Vagina (tissue), 2 donors: ENCODE measurements at regions not wholly inside any gene's neighbourhood (a gene's known extent, or its start where the extent isn't known, plus 50 kb on each side); places are given as distances from the start of the nearest gene placed in this dataset.
"Not testable (repeated sequence)": the region's sequence is repeated elsewhere in the genome, so short reads cannot be mapped to it uniquely, and the experiment has no call there.

ENCODE experiments used
- DNase-seq, 2 donors: peaks; one replicate each; pipeline ENCODE4 v3.0.0-alpha.2; 2017; ENCODE audit errors: extremely low spot score in 2 of 2
- H3K27ac ChIP-seq: fragments of 200-600 bp; sonication (generic); one replicate; pipeline ENCODE4 v1.5.1; 2019
- H3K27me3 ChIP-seq: fragments of 200-600 bp; sonication (generic); one replicate; pipeline ENCODE4 v1.5.1; 2019
- H3K36me3 ChIP-seq, 2 donors: fragments of 200-600 bp; sonication (generic); one replicate each; pipeline ENCODE4 v1.5.1; 2017 to 2019
- H3K4me1 ChIP-seq: fragments of 200-600 bp; sonication (generic); one replicate; pipeline ENCODE4 v1.5.1; 2019
- H3K4me3 ChIP-seq, 2 donors: fragments of 200-600 bp; sonication (generic); 1 replicate in 1 of 2; 2 replicates in 1 of 2; pipeline ENCODE4 v1.5.1; 2016 to 2019
- H3K9me3 ChIP-seq: fragments of 200-600 bp; sonication (generic); one replicate; pipeline ENCODE4 v1.5.1; 2019
- CTCF ChIP-seq, 3 experiments: fragments of 450-650 bp in 2 of 3; fragments of 200-600 bp in 1 of 3; sonication (generic) in 1 of 3; IDR thresholded peaks; one replicate each; pipeline ENCODE4 v1.5.1; 2017 to 2019; ENCODE audit warnings: antibody characterized with exemption in 3 of 3, mild to moderate bottlenecking in 2 of 3, moderate library complexity in 2 of 3
- POLR2A ChIP-seq, 2 donors: fragments of 450-650 bp; IDR thresholded peaks; one replicate each; pipeline ENCODE4 v1.6.1; 2017; ENCODE audit warnings: antibody characterized with exemption in 2 of 2, mild to moderate bottlenecking in 2 of 2, moderate library complexity in 2 of 2
- POLR2AphosphoS5 ChIP-seq, 2 donors: sonication (generic); formaldehyde crosslinking; IDR thresholded peaks; one replicate each; pipeline ENCODE4 v1.9.0; 2017; ENCODE audit warnings: antibody characterized with exemption in 2 of 2, mild to moderate bottlenecking in 2 of 2, low read depth in 1 of 2; ENCODE audit not compliant: insufficient read depth in 1 of 2
- intact Hi-C: fragments of 100-400 bp; cut with DNase I; formaldehyde crosslinking; loops from one replicate; pipeline ENCODE4 v1.15.1; 2023

DNA sequence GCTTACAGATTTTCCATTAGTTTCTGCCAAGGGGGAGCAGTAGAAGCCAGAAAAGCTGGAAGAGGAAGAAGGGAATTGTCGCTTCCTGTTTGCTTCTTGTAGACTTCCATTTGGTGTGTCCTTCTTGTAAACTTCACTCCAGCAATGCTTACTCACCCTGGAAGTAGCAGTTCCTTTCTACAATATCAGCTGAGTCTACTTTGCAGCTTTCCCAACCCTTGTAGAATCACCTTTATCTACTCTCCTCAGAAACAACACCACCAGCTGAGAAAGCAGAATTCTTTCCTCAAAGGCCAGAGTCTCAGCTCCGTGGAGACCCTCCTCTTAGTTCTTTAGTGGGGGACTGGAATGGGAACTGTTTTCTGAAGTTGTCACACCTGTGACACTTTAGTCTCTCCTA, 1136.7 kb upstream of the TMPRSS15 start:
- TF ChIP-seq CTCF (IDR thresholded peaks at IDR 0.05) = no peak
- TF ChIP-seq POLR2A (IDR thresholded peaks at IDR 0.05) = no peak
- TF ChIP-seq POLR2AphosphoS5 (IDR thresholded peaks at IDR 0.05; ENCODE audit: insufficient read depth in 1 of 2, low read depth in 1 of 2) = no peak
- Histone ChIP-seq H3K27me3 (no peaks in the 10 kb centered on the region), H3K4me3 (no peak overlapping the region), H3K36me3 (no peaks in the 10 kb centered on the region), H3K4me1 (no peaks in the 10 kb centered on the region), H3K9me3 (no peaks in the 10 kb centered on the region), H3K27ac (no peak overlapping the region)
- no peak for DNase-seq
- intact Hi-C loops = no loop called here

- H3K4me3 ChIP-seq = no peak overlapping the region
- no peaks in the 10 kb centered on the region for H3K27me3 ChIP-seq
- TF ChIP-seq CTCF (IDR thresholded peaks at IDR 0.05) (no peak), POLR2A (IDR thresholded peaks at IDR 0.05) (no peak), POLR2AphosphoS5 (IDR thresholded peaks at IDR 0.05; ENCODE audit: insufficient read depth in 1 of 2, low read depth in 1 of 2) (no peak)
- DNase-seq = no peak
- intact Hi-C loops = no loop called here
- H3K4me1 ChIP-seq = no peaks in the 10 kb centered on the region
- H3K9me3 ChIP-seq = no peaks in the 10 kb centered on the region
- no peaks in the 10 kb centered on the region for H3K36me3 ChIP-seq
- no peak overlapping the region for H3K27ac ChIP-seq
Observed at GRCh38 chr21:19541602-19542001, 1138.0 kb upstream of the TMPRSS15 start.

- H3K27ac ChIP-seq, H3K4me3 ChIP-seq, H3K36me3 ChIP-seq, intact Hi-C loops, H3K4me1 ChIP-seq, DNase-seq, H3K27me3 ChIP-seq, H3K9me3 ChIP-seq: not testable (repeated sequence)
Observed at GRCh38 chr21:19544493-19544892, 1140.9 kb upstream of the TMPRSS15 start.

- intact Hi-C loops = no loop called here
- DNase-seq = no peak
- Histone ChIP-seq H3K4me3 (no peak overlapping the region), H3K36me3 (no peaks in the 10 kb centered on the region), H3K27ac (no peak overlapping the region), H3K4me1 (no peaks in the 10 kb centered on the region), H3K9me3 (no peaks in the 10 kb centered on the region), H3K27me3 (no peaks in the 10 kb centered on the region)
- TF ChIP-seq CTCF (IDR thresholded peaks at IDR 0.05) = no peak
- TF ChIP-seq POLR2A (IDR thresholded peaks at IDR 0.05) = no peak
- TF ChIP-seq POLR2AphosphoS5 (IDR thresholded peaks at IDR 0.05; ENCODE audit: insufficient read depth in 1 of 2, low read depth in 1 of 2) = no peak
Observed at GRCh38 chr21:19547951-19548840, 1144.6 kb upstream of the TMPRSS15 start.

- no peaks in the 10 kb centered on the region for H3K27me3 ChIP-seq
- H3K36me3 ChIP-seq = no peaks in the 10 kb centered on the region
- no peak overlapping the region for H3K27ac ChIP-seq
- no peaks in the 10 kb centered on the region for H3K9me3 ChIP-seq
- intact Hi-C loops = no loop called here
- no peak for TF ChIP-seq POLR2AphosphoS5 (IDR thresholded peaks at IDR 0.05; ENCODE audit: insufficient read depth in 1 of 2, low read depth in 1 of 2)
- H3K4me3 ChIP-seq = no peak overlapping the region
- DNase-seq = no peak
- H3K4me1 ChIP-seq = no peaks in the 10 kb centered on the region
Observed at GRCh38 chr21:19553919-19554615, 1150.5 kb upstream of the TMPRSS15 start.

GRCh38 chr21:19557046-19557445, 1153.5 kb upstream of the TMPRSS15 start:
- Histone ChIP-seq H3K9me3 (no peaks in the 10 kb centered on the region), H3K27me3 (no peaks in the 10 kb centered on the region), H3K4me3 (no peak overlapping the region), H3K27ac (no peak overlapping the region), H3K4me1 (no peaks in the 10 kb centered on the region), H3K36me3 (no peaks in the 10 kb centered on the region)
- no peak for TF ChIP-seq POLR2AphosphoS5 (IDR thresholded peaks at IDR 0.05; ENCODE audit: insufficient read depth in 1 of 2, low read depth in 1 of 2)
- no peak for TF ChIP-seq CTCF (IDR thresholded peaks at IDR 0.05)
- TF ChIP-seq POLR2A (IDR thresholded peaks at IDR 0.05) = no peak
- DNase-seq = no peak
- intact Hi-C loops = no loop called here
